ENCODE measurements at regions not wholly inside any gene's neighbourhood (a gene's known extent, or its start where the extent isn't known, plus 50 kb on each side); places are given as distances from the start of the nearest gene placed in this dataset.

DNA sequence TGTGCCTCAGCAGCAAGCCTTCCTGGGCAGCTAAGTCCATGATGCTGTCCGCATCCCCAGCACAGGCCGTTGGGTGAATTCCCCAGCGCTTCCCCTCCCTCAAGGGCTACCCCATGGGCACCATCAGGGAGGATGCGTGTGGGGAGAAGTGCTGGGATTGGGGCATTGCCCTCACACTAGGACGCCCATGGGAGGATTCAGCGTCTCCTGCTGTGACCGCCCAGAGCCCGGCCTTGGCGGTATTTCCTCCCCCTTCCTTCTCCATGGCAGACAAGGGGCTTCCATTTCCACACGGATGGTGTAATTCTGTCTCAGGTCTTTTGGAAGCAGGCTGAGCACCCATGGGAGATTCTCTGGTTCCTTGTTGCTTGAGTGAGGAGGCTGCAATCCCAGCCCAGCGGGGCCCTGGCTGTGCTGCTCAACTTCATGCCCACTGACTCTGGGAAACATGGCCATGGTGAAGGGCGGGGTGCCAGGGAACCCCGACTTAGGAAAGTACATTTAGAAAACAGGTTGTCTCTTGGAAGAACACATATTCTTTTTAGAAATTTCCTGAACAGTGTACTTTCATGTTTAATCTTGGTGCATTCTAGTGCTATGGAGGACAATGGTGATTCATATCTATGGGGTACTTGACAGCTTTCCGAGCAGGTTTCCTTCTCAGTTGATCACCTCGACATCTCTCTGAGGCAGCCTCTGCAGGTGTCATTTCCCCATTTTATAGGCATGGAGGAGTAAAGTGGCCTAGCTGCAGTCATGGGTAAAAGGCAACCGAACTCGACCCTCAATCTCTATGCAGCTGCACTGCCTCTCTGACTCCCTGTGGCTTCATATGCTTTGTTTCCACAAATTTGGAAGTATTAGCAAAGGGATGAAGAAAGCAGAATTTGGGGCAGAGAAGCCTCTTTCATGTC is 178.2 kb upstream of the CST7 start:
- intact Hi-C loops (cut with micrococcal nuclease) (loop anchor here (10.0 kb wide), 1 partner anchor 246 kb away; no protein-coding TSS in a partner anchor), in situ Hi-C loops (cut with MboI; ENCODE audit: low sequenced_read_pairs) (no loop called here), dilution Hi-C loops (cut with HindIII; ENCODE audit: low sequenced_read_pairs, unreplicated experiment) (no loop called here)
- TF ChIP-seq BHLHE40 (IDR thresholded peaks at IDR 0.05; ENCODE audit: low read depth, low read length) (no peak), FOS (IDR thresholded peaks at IDR 0.05; ENCODE audit: low read depth, low read length) (no peak), CHD1 (IDR thresholded peaks at IDR 0.05; ENCODE audit: low read depth, low read length) (no peak), NFE2L2 (IDR thresholded peaks at IDR 0.05; ENCODE audit: low read depth, low read length) (no peak), MXI1 (IDR thresholded peaks at IDR 0.05; ENCODE audit: borderline replicate concordance, low read depth, low read length) (no peak), CEBPB (IDR thresholded peaks at IDR 0.05; ENCODE audit: low read depth, low read length) (no peak)
- H2BK20ac ChIP-seq (ENCODE audit: low read depth, low read length), result no peak overlapping the region
- H3K36me3 ChIP-seq (ENCODE audit: control insufficient read depth, insufficient read depth, low read length), result no peaks in the 10 kb centered on the region
- H3K9ac ChIP-seq (ENCODE audit: low read depth, low read length), result no peak overlapping the region
- H2BK5ac ChIP-seq (ENCODE audit: low read depth, low read length, poor library complexity, severe bottlenecking), result no peak overlapping the region
- H2AK5ac ChIP-seq (ENCODE audit: low read depth, low read length), result no peak overlapping the region
- no peak overlapping the region for H3K23ac ChIP-seq (ENCODE audit: low read depth, low read length)
- H3K4me2 ChIP-seq (ENCODE audit: low read depth, low read length), result no peak overlapping the region
- H4K20me1 ChIP-seq (ENCODE audit: insufficient read depth, low read length), result no peaks in the 10 kb centered on the region
- H2BK120ac ChIP-seq (ENCODE audit: low read depth, low read length), result no peak overlapping the region
- H4K5ac ChIP-seq (ENCODE audit: low read depth, low read length), result no peak overlapping the region
- no peaks in the 10 kb centered on the region for H3K79me1 ChIP-seq (ENCODE audit: low read depth in 1 of 2, low read length in 2 of 2)
- 0 out of 2 replicates have a peak, but pooled peaks cover 2% of the 10 kb centered on the region for H3K4me1 ChIP-seq (ENCODE audit: control insufficient read depth, insufficient read depth, low read length)
- H3K27ac ChIP-seq (ENCODE audit: insufficient read depth, low read length), result no peak overlapping the region
- no CpG with 5 or more reads among the region's 17 CpGs for WGBS, 2 experiments (ENCODE audit: extremely low coverage in 2 of 2, insufficient read length in 1 of 2)
- no peak overlapping the region for H3K4ac ChIP-seq (ENCODE audit: low read depth, low read length)
- CTCF ChIA-PET, result no interaction called here
- H3K27me3 ChIP-seq (ENCODE audit: control insufficient read depth, insufficient read depth, low read length), result peaks cover 21% of the 10 kb centered on the region
- H3K9me3 ChIP-seq (ENCODE audit: control insufficient read depth, insufficient read depth, low read length), result 0 out of 2 replicates have a peak, but pooled peaks cover 1% of the 10 kb centered on the region
- no peak overlapping the region for H2BK15ac ChIP-seq (ENCODE audit: low read depth, low read length)
- H3K56ac ChIP-seq (ENCODE audit: extremely low read depth, insufficient read depth, low read length), result no peak overlapping the region
- ATAC-seq (ENCODE audit: low read depth), result no peak
- POLR2A ChIA-PET (ENCODE audit: unreplicated experiment), result no interaction called here
- H3K18ac ChIP-seq (ENCODE audit: low read depth, low read length), result no peak overlapping the region
- no peak overlapping the region for H4K8ac ChIP-seq (ENCODE audit: low read depth in 2 of 2, low read length in 2 of 2)
- no peak overlapping the region for H4K91ac ChIP-seq (ENCODE audit: insufficient read depth, low read depth, low read length)
- no peak for DNase-seq
- no peak overlapping the region for H2AK9ac ChIP-seq (replicated peaks; ENCODE audit: low read depth, low read length, poor library complexity)
- H2AFZ ChIP-seq (replicated peaks; ENCODE audit: low read length, poor library complexity), result no peak overlapping the region
- H3K14ac ChIP-seq (replicated peaks; ENCODE audit: low read depth, low read length), result no peak overlapping the region
- no peak overlapping the region for H3K4me3 ChIP-seq (ENCODE audit: insufficient read depth, low read depth, low read length)
- no TSS peak for BruUV-seq (replicated peaks)
- H3K9me1 ChIP-seq (ENCODE audit: insufficient read depth, low read length), result no peaks in the 10 kb centered on the region
